NB4 (cell line): ENCODE measurements at regions not wholly inside any gene's neighbourhood (a gene's known extent, or its start where the extent isn't known, plus 50 kb on each side); places are given as distances from the start of the nearest gene placed in this dataset.
A peak's percentile ranks its signal among the peaks of the same experiment; 100 is the strongest.
"Not testable (repeated sequence)": the region's sequence is repeated elsewhere in the genome, so short reads cannot be mapped to it uniquely, and the experiment has no call there.

Experiments used
- DNase-seq: peaks from one replicate; pipeline ENCODE4 v3.0.0; 2010; ENCODE audit warnings: low read depth
- H3K4me3 ChIP-seq: one replicate; pipeline ENCODE4 v1.5.1; 2011; ENCODE audit warnings: mild to moderate bottlenecking, low read depth, low read length, moderate library complexity
- CTCF ChIP-seq: IDR thresholded peaks from one replicate; pipeline ENCODE4 v1.5.1; 2012; ENCODE audit warnings: low read depth, low read length
- MYC ChIP-seq: IDR thresholded peaks from 2 replicates; pipeline ENCODE4 v1.6.1; 2011; ENCODE audit warnings: low read depth, low read length
- POLR2A ChIP-seq: IDR thresholded peaks from 2 replicates; pipeline ENCODE4 v1.6.1; 2011; ENCODE audit warnings: mild to moderate bottlenecking; ENCODE audit not compliant: insufficient read length; ENCODE audit errors: extremely low read depth
- TF ChIP-seq, protein P1 (sequence below): IDR thresholded peaks from 2 replicates; pipeline ENCODE4 v1.6.1; 2011; ENCODE audit warnings: low read depth, low read length

GRCh38 chr11:24181395-24182047, 315.3 kb upstream of the LUZP2 start:
- no peak overlapping the region for H3K4me3 ChIP-seq
- DNase-seq, result peak; percentile 2
- TF ChIP-seq, protein P1, sequence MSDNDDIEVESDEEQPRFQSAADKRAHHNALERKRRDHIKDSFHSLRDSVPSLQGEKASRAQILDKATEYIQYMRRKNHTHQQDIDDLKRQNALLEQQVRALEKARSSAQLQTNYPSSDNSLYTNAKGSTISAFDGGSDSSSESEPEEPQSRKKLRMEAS, result no peak
- no peak for TF ChIP-seq CTCF
- no peak for TF ChIP-seq MYC
- no peak for TF ChIP-seq POLR2A

- not testable (repeated sequence) for DNase-seq, H3K4me3 ChIP-seq
These were observed 311.3 kb upstream of the LUZP2 start for GRCh38 chr11:24185535-24185934.

DNA sequence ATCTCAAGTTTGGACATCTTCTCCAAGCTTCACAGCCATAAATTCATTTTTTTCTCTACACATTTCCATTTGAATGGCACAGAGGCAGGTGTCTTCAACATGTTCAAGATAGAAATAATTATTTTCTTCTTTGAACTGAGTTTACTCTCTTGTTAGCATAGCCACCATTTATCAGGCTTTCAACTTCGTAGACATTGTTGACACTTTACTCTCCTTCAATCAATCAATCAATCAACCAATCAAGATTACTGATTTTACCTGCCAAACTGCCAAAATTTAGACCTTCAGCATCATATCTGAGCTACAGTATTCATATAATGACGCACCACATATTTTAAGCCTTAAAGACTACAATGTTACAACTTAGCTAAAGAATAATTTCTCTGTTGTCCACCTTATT, 300.1 kb upstream of the LUZP2 start:
- TF ChIP-seq POLR2A (no peak), MYC (no peak), CTCF (no peak)
- TF ChIP-seq, protein P1, result no peak
- no peak for DNase-seq
- H3K4me3 ChIP-seq, result no peak overlapping the region

DNA sequence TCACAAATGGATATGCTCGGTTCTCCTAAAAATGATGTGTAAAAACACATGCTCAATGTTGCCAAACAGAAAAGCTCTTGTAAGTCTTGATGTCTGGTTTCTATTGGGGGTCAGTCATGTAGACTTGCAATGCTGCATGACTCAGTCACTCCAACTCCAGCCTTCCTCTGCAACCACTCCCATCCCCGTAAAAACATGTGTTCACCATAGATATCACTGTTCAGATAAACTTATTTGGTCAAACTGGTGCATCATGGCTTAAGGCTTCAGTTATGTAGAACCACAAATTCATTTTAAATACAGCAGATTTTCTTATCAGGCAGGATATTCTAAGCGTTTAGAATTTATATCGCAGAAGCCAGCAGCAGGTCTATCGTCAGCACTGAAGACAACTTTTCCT, 298.4 kb upstream of the LUZP2 start:
- DNase-seq, result no peak
- H3K4me3 ChIP-seq, result no peak overlapping the region
- TF ChIP-seq CTCF, result no peak

GRCh38 chr11:24199461-24199860, 297.4 kb upstream of the LUZP2 start:
- TF ChIP-seq, protein P1, result no peak
- TF ChIP-seq MYC, result no peak
- no peak for TF ChIP-seq POLR2A
- TF ChIP-seq CTCF, result no peak
- DNase-seq, result no peak
- no peak overlapping the region for H3K4me3 ChIP-seq

DNA sequence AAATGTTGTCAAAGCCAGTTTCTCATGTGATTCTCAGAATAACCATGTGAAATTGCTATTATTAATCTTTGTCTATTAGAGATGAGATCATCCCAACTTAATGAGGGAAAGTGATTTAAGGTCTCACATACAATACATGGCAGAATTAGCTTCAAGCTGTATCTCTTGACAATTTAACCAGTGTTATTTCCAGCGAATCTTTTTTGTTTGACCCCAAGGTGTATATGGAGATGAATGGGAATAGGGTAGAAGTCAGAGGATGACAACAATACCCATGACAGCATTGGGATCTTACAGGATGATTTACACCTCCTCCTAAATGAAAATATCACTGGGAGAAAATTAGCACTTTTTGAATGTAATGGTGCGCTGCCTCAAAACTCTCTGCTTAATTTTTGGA, 290.8 kb upstream of the LUZP2 start:
- no peak overlapping the region for H3K4me3 ChIP-seq
- DNase-seq, result no peak
- TF ChIP-seq POLR2A (no peak), CTCF (no peak), MYC (no peak)
- TF ChIP-seq, protein P1, result no peak
